ENCODE measurements at regions not wholly inside any gene's neighbourhood (a gene's known extent, or its start where the extent isn't known, plus 50 kb on each side); places are given as distances from the start of the nearest gene placed in this dataset.

- DNase-seq (ENCODE audit: low read depth in 2 of 2), result no peak
Observed at GRCh38 chr18:70459251-70459650, 170.4 kb downstream of the SOCS6 start.

- DNase-seq (ENCODE audit: low read depth in 2 of 2), result no peak
Observed at GRCh38 chr18:70457788-70458187, 168.9 kb downstream of the SOCS6 start.

- no peak for DNase-seq (ENCODE audit: low read depth in 2 of 2)
Observed at GRCh38 chr18:70457223-70457622, 168.4 kb downstream of the SOCS6 start.

GRCh38 chr18:70456376-70456775 is 167.5 kb downstream of the SOCS6 start:
- DNase-seq (ENCODE audit: low read depth in 2 of 2), result no peak

- DNase-seq (ENCODE audit: low read depth in 2 of 2), result no peak
Observed at GRCh38 chr18:70455731-70456130, 166.9 kb downstream of the SOCS6 start.

GRCh38 chr18:70454704-70455322 is 166.0 kb downstream of the SOCS6 start:
- DNase-seq (ENCODE audit: low read depth in 2 of 2), result peak in 1 of 2 donors; percentile 4

- DNase-seq (ENCODE audit: low read depth in 2 of 2), result no peak
Observed at GRCh38 chr18:70453058-70453775, 164.4 kb downstream of the SOCS6 start.

- DNase-seq (ENCODE audit: low read depth in 2 of 2), result no peak
Observed at GRCh38 chr18:70452501-70452900, 163.7 kb downstream of the SOCS6 start.

- DNase-seq (ENCODE audit: low read depth in 2 of 2), result no peak
Observed at GRCh38 chr18:70450426-70451253, 161.8 kb downstream of the SOCS6 start.

GRCh38 chr18:70448588-70448987 is 159.7 kb downstream of the SOCS6 start:
- no peak for DNase-seq (ENCODE audit: low read depth in 2 of 2)

- no peak for DNase-seq (ENCODE audit: low read depth in 2 of 2)
Observed at GRCh38 chr18:70446063-70446462, 157.2 kb downstream of the SOCS6 start.

GRCh38 chr18:70442933-70443332 is 154.1 kb downstream of the SOCS6 start:
- DNase-seq (ENCODE audit: low read depth in 2 of 2), result no peak

GRCh38 chr18:70432804-70433400 is 144.1 kb downstream of the SOCS6 start:
- no peak for DNase-seq (ENCODE audit: low read depth in 2 of 2)

GRCh38 chr18:70431203-70431624 is 142.4 kb downstream of the SOCS6 start:
- no peak for DNase-seq (ENCODE audit: low read depth in 2 of 2)

- DNase-seq (ENCODE audit: low read depth in 2 of 2), result no peak
Observed at GRCh38 chr18:70430501-70431173, 141.8 kb downstream of the SOCS6 start.

GRCh38 chr18:70429847-70430500 is 141.1 kb downstream of the SOCS6 start:
- DNase-seq (ENCODE audit: low read depth in 2 of 2), result no peak

GRCh38 chr18:70428439-70428838 is 139.6 kb downstream of the SOCS6 start:
- DNase-seq (ENCODE audit: low read depth in 2 of 2), result no peak

GRCh38 chr18:70426818-70427217 is 138.0 kb downstream of the SOCS6 start:
- no peak for DNase-seq (ENCODE audit: low read depth in 2 of 2)

- DNase-seq (ENCODE audit: low read depth in 2 of 2), result no peak
Observed at GRCh38 chr18:70425236-70425635, 136.4 kb downstream of the SOCS6 start.

- no peak for DNase-seq (ENCODE audit: low read depth in 2 of 2)
Observed at GRCh38 chr18:70423988-70424387, 135.1 kb downstream of the SOCS6 start.

- no peak for DNase-seq (ENCODE audit: low read depth in 2 of 2)
Observed at GRCh38 chr18:70423120-70423519, 134.3 kb downstream of the SOCS6 start.

Measured in stimulated activated CD4-positive, alpha-beta T cell treated with anti-CD3 and anti-CD28 coated beads, Interleukin-4, amount 100 ng/mL, for 48 hours (primary cell).